ENCODE measurements at regions not wholly inside any gene's neighbourhood (a gene's known extent, or its start where the extent isn't known, plus 50 kb on each side); places are given as distances from the start of the nearest gene placed in this dataset.
"Not testable (repeated sequence)": the region's sequence is repeated elsewhere in the genome, so short reads cannot be mapped to it uniquely, and the experiment has no call there.

DNA sequence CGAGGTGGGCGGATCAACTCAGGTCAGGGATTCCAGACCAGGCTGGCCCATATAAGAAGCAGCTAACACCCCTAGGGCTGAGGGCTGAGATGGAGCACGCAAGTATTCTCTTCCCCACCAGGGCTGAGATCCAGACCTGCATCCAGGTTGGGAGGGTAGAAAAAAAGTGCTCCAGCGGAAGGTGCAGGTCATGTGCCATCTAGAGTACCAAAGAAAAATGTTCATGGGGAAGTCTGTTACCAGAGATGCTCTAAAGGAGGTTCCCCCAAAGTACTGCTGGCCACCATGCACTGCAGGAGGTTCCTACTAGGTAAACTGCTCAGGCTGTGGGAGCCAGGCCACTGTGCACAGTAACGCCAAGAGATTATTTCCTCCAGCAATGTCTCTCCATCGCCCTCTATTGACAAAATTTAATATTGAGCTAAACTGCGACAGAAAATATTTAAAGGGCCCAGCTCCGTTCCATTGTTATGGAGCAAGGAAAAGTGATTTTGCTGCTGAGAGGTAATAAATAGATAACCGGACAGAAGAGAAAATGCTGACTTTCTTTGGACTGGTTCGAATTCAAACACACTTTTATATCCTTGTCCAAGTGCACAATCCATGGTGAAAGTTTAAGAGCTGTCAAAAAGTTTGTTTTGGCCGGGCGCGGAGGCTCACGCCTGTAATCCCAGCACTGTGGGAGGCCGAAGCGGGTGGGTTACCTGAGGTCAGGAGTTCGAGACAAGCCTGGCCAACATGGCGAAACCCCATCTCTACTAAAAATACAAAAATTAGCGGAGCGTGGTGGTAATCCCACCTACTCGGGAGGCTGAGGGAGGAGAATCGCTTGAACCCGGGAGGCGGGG lies 159.9 kb downstream of the OR2B2 start:
- Mint-ChIP-seq H3K4me3 (peak overlapping the region; percentile 91), H3K4me1 (peaks cover 22% of the 10 kb centered on the region), H3K9me3 (no peaks in the 10 kb centered on the region), H3K27ac (peak overlapping the region; percentile 99), H3K27me3 (no peaks in the 10 kb centered on the region), H3K36me3 (no peaks in the 10 kb centered on the region)

DNA sequence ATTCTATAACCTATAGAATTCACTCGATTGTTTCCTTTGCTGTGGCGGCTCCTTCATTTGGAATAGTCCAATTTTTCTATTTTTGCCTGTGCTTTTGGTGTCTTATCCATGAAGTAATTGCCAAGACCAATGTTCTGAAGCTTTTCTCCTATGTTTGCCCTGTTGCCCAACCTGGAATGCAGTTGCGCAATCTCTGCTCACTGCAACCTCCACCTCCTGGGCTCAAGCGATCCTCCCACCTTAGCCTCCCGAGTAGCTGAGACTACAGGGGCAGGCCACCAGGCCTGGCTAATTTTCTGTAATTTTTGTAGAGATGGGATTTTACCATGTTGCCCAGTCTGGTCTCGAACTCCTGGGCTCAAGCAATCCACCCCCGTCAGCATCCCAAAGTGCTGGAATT lies 163.5 kb downstream of the OR2B2 start:
- peaks cover 5% of the 10 kb centered on the region for H3K4me1 Mint-ChIP-seq
- no peak overlapping the region for H3K4me3 Mint-ChIP-seq
- H3K27ac Mint-ChIP-seq: no peak overlapping the region
- no peaks in the 10 kb centered on the region for H3K36me3 Mint-ChIP-seq
- H3K9me3 Mint-ChIP-seq: no peaks in the 10 kb centered on the region
- H3K27me3 Mint-ChIP-seq: peaks cover 13% of the 10 kb centered on the region

DNA sequence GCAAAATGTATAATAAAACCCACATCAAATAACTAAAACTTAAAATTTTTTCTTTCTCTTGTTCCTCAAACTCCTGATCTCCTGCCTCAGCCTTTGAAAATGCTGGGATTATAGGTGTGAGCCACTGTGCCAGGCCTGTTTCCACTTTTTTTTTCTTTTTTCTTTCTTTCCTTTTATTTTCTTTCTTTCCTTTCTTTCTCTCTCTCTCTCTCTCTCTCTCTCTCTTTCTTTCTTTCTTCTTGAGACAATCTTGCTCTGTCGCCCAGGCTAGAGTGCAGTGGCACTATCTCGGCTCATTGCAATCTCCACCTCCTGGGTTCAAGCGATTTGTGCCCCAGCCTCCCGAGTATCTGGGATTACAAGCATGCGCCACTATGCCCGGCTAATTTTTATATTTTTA lies 164.6 kb downstream of the OR2B2 start:
- Mint-ChIP-seq H3K4me3 (no peak overlapping the region), H3K27me3 (peaks cover 20% of the 10 kb centered on the region), H3K27ac (no peak overlapping the region), H3K4me1 (peaks cover 5% of the 10 kb centered on the region), H3K9me3 (no peaks in the 10 kb centered on the region), H3K36me3 (no peaks in the 10 kb centered on the region)

DNA sequence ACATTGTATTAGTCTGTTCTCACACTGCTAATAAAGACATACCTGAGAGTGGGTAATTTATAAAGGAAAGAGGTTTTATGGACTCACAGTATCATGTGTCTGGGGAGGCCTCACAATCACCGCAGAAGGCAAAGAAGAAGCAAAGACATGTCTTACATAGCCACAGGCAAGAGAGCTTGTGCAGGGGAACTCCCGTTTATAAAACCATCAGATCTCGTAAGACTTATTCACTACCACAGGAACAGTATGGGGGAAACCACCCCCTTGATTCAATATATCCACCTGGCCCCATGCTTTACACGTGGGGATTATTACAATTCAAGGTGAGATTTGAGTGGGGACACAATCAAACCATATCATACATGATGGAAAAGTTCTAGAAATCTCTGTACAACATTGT lies 165.3 kb downstream of the OR2B2 start:
- not testable (repeated sequence) for H3K4me1 Mint-ChIP-seq, H3K27ac Mint-ChIP-seq, H3K36me3 Mint-ChIP-seq, H3K4me3 Mint-ChIP-seq, H3K9me3 Mint-ChIP-seq
- H3K27me3 Mint-ChIP-seq: peaks cover 20% of the 10 kb centered on the region

DNA sequence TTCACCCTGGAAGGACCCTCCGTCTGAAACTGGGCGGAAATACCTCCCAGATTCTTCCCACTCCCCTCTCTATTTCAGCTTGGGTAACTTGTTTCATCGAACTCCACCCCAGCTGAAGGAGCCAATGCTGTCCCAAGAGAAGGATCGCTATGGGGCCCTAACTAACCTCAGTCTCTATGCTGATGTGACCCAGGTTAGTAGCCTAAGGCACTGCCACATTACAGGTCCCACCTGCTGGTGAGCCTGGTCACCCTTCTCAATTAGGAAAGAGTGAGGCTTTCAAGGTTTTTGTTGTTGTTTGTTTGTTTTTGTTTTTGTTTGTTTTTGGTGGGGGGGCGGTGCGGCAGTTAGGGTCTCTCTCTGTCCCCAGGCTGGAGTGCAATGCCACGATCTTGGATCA lies 168.4 kb downstream of the OR2B2 start:
- H3K9me3 Mint-ChIP-seq: no peaks in the 10 kb centered on the region
- peaks cover 2% of the 10 kb centered on the region for H3K4me1 Mint-ChIP-seq
- no peak overlapping the region for H3K27ac Mint-ChIP-seq
- no peaks in the 10 kb centered on the region for H3K36me3 Mint-ChIP-seq
- H3K4me3 Mint-ChIP-seq: no peak overlapping the region
- peaks cover 20% of the 10 kb centered on the region for H3K27me3 Mint-ChIP-seq

DNA sequence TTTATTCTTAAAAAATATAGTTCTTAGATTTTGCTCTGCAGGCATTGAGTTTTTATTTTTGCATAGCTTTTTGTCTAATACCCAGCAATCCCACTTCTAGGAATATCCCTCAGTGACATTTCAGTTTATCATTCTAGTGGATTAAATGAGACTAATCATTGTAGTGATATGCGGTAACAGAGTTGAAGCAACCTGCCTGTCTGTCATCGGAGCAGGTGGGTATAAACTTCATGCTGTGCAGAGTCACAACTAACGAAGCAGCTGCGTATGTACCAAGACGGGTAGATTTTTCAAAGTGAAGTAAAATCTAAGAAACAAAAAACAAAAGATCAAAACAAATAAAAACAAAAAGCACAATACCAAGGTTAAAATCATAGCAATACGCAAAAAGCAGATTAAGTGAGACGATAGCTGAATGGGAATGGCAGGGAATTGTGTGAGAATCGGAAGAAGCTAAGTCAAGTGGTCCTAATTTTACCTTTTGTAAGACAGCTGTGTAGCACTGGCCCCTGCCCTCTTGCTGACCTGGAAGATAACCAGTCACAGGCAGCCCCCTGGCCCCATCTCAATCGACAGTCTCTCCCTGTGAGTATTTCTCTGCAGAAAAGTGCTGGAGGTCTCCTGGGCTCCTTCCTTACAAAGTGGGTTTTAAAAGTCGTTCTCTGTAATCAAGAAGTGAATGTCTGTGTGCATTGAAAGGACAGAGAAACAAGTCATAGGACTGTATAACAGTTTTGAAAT lies 169.2 kb downstream of the OR2B2 start:
- peaks cover 20% of the 10 kb centered on the region for H3K27me3 Mint-ChIP-seq
- H3K9me3 Mint-ChIP-seq: no peaks in the 10 kb centered on the region
- H3K27ac Mint-ChIP-seq: no peak overlapping the region
- no peaks in the 10 kb centered on the region for H3K36me3 Mint-ChIP-seq
- H3K4me1 Mint-ChIP-seq: peaks cover 4% of the 10 kb centered on the region
- H3K4me3 Mint-ChIP-seq: no peak overlapping the region

DNA sequence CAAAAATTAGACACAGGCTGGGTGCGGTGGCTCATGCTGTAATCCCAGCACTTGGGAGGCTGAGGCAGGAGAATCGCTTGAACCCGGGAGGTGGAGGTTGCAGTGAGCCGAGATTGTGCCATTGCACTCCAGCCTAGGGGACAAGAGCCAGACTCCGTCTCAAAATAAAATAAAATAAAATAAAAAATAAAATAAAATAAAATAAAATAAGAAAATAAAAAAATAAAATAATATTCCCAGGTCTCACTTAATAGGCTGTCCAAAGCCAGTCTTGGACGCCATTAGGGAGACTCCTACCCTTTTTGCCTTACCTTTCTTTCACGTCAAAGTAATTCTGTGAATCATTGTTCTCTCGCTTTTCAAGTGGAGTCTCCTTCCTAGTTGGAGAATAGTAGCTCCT lies 172.3 kb downstream of the OR2B2 start:
- not testable (repeated sequence) for H3K9me3 Mint-ChIP-seq, H3K4me3 Mint-ChIP-seq, H3K36me3 Mint-ChIP-seq, H3K27ac Mint-ChIP-seq, H3K4me1 Mint-ChIP-seq
- H3K27me3 Mint-ChIP-seq: peaks cover 15% of the 10 kb centered on the region

DNA sequence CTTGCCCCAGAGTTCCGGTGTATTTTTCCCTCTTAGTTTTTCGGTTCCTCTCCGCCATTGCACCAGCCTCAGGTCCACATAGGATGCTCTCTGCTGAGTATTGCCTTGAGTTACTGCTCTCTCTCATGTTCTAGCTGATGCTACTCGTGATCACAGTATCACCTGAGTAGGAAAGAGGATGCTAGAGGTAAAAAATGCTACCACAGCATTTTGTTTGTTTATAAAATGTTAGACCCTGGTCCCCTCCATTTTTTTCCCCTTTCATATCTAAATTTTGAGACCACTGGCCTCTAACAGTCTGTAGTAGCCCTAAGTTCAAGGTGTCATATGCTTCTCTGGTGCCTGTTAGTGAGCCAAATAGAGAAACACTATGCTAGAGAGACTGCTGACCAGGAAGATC lies 175.5 kb downstream of the OR2B2 start:
- Mint-ChIP-seq H3K4me3 (peak overlapping the region; percentile 16), H3K36me3 (peaks cover 3% of the 10 kb centered on the region)

DNA sequence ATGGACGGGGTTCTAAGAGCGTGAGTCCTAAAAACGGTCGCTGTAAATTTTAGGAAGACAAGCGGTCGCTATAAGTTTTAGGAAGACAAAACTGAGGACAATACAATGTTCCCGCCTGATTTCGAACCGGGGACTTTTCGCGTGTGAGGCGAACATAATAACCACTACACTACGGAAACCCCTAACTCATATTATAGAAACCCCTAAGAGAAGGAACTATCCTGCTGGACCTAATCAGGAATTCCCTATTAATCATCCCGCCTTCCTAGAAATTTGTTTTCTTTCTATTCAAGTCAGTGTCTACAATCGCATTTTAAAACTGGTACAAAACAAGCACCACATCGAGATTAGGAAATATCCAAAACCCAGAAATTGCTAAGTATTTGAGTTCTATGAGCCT lies 183.8 kb downstream of the OR2B2 start:
- Mint-ChIP-seq H3K4me3 (no peak overlapping the region), H3K36me3 (no peaks in the 10 kb centered on the region), H3K27me3 (peaks cover 42% of the 10 kb centered on the region), H3K9me3 (no peaks in the 10 kb centered on the region), H3K27ac (no peak overlapping the region), H3K4me1 (no peaks in the 10 kb centered on the region)

More for the DNA sequence above, 175.5 kb downstream of the OR2B2 start:
- no peaks in the 10 kb centered on the region for H3K9me3 Mint-ChIP-seq
- H3K4me1 Mint-ChIP-seq: peaks cover 9% of the 10 kb centered on the region
- H3K27ac Mint-ChIP-seq: no peak overlapping the region
- peaks cover 7% of the 10 kb centered on the region for H3K27me3 Mint-ChIP-seq

DNA sequence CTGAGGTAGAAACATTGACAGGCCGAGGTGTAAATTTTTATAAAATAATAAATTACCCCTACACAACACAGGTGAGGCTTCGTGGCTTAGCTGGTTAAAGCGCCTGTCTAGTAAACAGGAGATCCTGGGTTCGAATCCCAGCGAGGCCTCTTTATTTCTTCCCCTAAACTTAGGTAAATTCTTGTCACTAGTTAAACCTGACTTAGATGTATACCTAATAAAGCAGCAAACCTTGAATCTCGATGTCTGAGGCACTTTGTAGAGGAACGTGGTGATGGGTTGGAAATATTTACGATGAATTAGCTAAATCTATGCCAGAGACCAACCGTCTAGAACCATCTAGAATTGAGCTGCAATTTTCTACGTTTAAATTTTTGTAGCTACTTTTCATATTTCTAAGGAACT lies 185.6 kb downstream of the OR2B2 start:
- H3K4me3 Mint-ChIP-seq: no peak overlapping the region
- H3K27me3 Mint-ChIP-seq: peaks cover 50% of the 10 kb centered on the region
- no peaks in the 10 kb centered on the region for H3K9me3 Mint-ChIP-seq
- no peaks in the 10 kb centered on the region for H3K4me1 Mint-ChIP-seq
- H3K36me3 Mint-ChIP-seq: no peaks in the 10 kb centered on the region
- H3K27ac Mint-ChIP-seq: no peak overlapping the region

DNA sequence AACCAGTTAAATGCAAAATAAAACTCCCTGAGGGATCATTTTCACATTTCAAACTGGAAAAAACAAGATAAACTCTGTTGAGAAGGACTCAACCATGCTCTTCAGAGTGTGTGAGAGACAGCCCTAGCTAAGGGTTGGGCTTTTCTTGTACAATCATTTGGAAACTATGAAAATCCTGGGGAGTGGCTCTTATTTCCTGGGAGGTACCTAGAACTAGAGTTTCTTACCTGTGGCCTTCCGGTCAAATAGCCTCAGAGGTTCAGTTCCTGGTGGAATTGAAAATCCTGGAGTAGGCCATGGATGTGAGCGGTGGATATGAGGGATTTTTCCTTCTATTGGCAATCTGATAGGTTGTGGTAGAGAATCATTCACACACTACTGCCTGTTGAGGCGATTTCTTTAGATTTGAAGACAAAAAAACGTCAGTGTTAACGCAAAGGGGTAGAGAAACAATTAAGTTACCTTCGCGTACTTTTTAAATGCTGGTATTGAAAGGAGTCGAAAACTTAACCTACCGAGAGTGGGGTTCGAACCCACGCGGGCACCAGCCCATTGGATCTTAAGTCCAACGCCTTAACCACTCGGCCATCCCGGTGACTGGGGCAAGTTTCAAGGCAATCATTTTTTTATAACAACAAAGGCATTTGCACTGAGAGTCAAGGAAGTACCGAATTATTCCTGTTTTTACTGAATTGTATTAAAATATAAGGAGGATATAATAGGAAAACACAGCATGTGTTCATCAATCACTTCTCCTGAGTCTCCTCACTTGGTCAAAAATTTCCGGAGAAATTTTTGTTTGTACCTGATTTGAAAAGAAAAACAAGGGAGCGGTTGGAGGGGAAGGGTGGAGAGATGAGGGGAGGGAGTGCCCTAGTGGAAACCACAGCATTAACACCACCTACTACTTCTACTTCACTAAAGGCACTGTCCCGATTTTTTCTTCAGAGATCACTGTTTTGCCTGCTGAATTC lies 191.3 kb downstream of the OR2B2 start:
- Mint-ChIP-seq H3K27me3 (peaks cover 37% of the 10 kb centered on the region), H3K4me1 (peaks cover 14% of the 10 kb centered on the region), H3K36me3 (no peaks in the 10 kb centered on the region), H3K4me3 (no peak overlapping the region), H3K27ac (peak overlapping the region; percentile 68), H3K9me3 (no peaks in the 10 kb centered on the region)

DNA sequence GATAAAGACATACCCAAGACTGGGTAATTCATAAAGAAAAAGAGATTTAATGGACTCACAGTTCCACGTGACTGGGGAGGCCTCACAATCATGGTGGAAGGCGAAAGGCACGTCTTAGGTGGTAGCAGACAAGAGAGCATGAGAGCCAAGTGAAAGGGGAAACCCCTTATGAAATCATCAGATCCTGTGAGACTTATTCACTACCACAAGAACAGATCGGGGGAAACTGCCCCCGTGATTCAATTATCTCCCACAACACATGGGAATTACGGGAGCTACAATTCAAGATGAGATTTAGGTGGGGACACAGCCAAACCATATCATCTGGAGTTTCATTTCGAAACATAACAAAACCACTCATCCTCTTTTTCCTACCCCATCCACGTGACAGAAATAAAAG lies 193.2 kb downstream of the OR2B2 start:
- peaks cover 31% of the 10 kb centered on the region for H3K27me3 Mint-ChIP-seq
- not testable (repeated sequence) for H3K9me3 Mint-ChIP-seq, H3K36me3 Mint-ChIP-seq, H3K27ac Mint-ChIP-seq, H3K4me3 Mint-ChIP-seq
- peaks cover 14% of the 10 kb centered on the region for H3K4me1 Mint-ChIP-seq

DNA sequence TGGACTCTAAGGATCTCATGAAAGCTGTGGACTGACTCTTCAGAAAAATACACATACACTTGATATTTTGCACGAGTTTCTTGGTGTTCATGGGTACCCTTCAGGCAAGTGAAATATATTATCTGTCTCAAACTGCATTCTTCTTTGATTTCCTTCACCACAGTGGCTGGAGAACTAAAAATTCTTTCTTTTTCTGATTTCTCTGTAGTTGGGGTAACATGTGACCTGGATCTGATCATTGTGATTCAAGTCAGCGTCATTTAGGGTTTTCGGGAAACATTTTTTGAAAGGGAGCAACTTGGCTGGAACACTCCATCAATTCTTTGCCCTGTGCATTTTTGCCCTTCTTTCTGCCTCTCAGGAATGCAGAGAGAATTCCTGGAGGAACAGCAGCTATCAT lies 205.8 kb downstream of the OR2B2 start:
- H3K27ac Mint-ChIP-seq: no peak overlapping the region
- no peak overlapping the region for H3K4me3 Mint-ChIP-seq
- no peaks in the 10 kb centered on the region for H3K9me3 Mint-ChIP-seq
- no peaks in the 10 kb centered on the region for H3K27me3 Mint-ChIP-seq
- no peaks in the 10 kb centered on the region for H3K4me1 Mint-ChIP-seq
- H3K36me3 Mint-ChIP-seq: peaks cover 25% of the 10 kb centered on the region

DNA sequence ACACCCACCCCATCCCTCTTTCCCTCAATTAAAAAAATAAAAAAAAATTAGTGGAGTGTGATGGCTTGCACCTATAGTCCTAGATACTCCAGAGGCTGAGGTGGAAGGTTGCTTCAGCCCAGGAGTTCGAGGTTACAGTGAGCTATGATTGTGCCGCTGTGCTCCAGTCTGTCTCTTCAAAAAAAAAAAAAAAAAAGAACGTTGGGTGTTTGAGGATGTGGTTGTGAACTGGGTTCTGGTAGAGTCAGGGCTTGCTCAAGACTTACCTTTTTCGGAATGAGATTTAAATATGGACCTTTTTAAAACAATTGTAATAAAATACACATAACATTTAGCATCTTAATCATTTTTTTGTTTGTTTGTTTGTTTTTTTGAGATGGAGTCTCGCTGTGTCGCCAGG lies 211.9 kb downstream of the OR2B2 start:
- Mint-ChIP-seq H3K27me3 (no peaks in the 10 kb centered on the region), H3K9me3 (no peaks in the 10 kb centered on the region), H3K4me3 (no peak overlapping the region), H3K27ac (no peak overlapping the region), H3K4me1 (peaks cover 13% of the 10 kb centered on the region), H3K36me3 (peaks cover 23% of the 10 kb centered on the region)

DNA sequence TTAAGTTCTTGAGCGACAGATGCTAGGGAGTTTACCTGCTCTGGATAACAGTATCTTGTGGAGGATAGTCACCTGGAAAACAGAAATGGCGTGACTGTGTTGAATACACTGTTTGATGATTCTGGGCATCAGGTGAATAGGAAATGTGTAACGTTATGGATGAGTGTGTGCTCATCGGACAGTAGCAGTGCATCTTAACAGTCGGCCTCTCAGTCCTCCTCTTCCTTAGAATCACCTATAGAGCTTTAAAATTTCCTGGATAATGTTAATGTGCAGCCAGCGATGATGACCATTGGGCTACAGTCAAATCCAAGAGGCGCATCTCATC lies 217.7 kb downstream of the OR2B2 start:
- Mint-ChIP-seq H3K9me3 (no peaks in the 10 kb centered on the region), H3K27me3 (no peaks in the 10 kb centered on the region), H3K4me1 (peaks cover 16% of the 10 kb centered on the region), H3K4me3 (peak overlapping the region; percentile 97), H3K36me3 (peaks cover 4% of the 10 kb centered on the region), H3K27ac (peak overlapping the region; percentile 61)

Measured in activated naive CD4-positive, alpha-beta T cell treated with anti-CD3 and anti-CD28 coated beads, Interleukin-2, amount 50 U/mL, for 24 hours (primary cell).